ENCODE measurements at regions not wholly inside any gene's neighbourhood (a gene's known extent, or its start where the extent isn't known, plus 50 kb on each side); places are given as distances from the start of the nearest gene placed in this dataset.

GRCh38 chr3:174716956-174717505, 142.1 kb upstream of the NAALADL2 start:
- DNase-seq = no peak
- intact Hi-C loops (cut with DNase I) = no loop called here
- no peak for ATAC-seq

GRCh38 chr3:174720717-174721116, 138.4 kb upstream of the NAALADL2 start:
- ATAC-seq (no peak), DNase-seq (no peak)
- intact Hi-C loops (cut with DNase I) = no loop called here

GRCh38 chr3:174725303-174725702, 133.8 kb upstream of the NAALADL2 start:
- intact Hi-C loops (cut with DNase I) = no loop called here
- no peak for DNase-seq
- no peak for ATAC-seq

GRCh38 chr3:174737966-174738365, 121.2 kb upstream of the NAALADL2 start:
- intact Hi-C loops (cut with DNase I) = no loop called here

GRCh38 chr3:174749143-174749542, 110.0 kb upstream of the NAALADL2 start:
- ATAC-seq (no peak), DNase-seq (no peak)
- intact Hi-C loops (cut with DNase I) = no loop called here

More at GRCh38 chr3:174737966-174738365, 121.2 kb upstream of the NAALADL2 start:
- DNase-seq (no peak), ATAC-seq (no peak)

GRCh38 chr3:174755833-174756829, 103.0 kb upstream of the NAALADL2 start:
- intact Hi-C loops (cut with DNase I) = no loop called here
- ATAC-seq (no peak), DNase-seq (no peak)

GRCh38 chr3:174758943-174759342, 100.2 kb upstream of the NAALADL2 start:
- no peak for ATAC-seq

GRCh38 chr3:174767406-174767805, 91.7 kb upstream of the NAALADL2 start:
- intact Hi-C loops (cut with DNase I) = no loop called here

More at GRCh38 chr3:174758943-174759342, 100.2 kb upstream of the NAALADL2 start:
- DNase-seq = no peak
- intact Hi-C loops (cut with DNase I) = no loop called here

GRCh38 chr3:174767853-174768382, 91.2 kb upstream of the NAALADL2 start:
- DNase-seq = no peak
- peak in 1 of 2 donors; percentile 82 for ATAC-seq
- intact Hi-C loops (cut with DNase I) = no loop called here

More at GRCh38 chr3:174767406-174767805, 91.7 kb upstream of the NAALADL2 start:
- ATAC-seq = no peak
- DNase-seq = no peak

- no peak for ATAC-seq
- intact Hi-C loops (cut with DNase I) = no loop called here
- DNase-seq = no peak
Measured at GRCh38 chr3:174769171-174769570, 90.0 kb upstream of the NAALADL2 start.

GRCh38 chr3:174775603-174776002, 83.5 kb upstream of the NAALADL2 start:
- DNase-seq (peak; percentile 47), ATAC-seq (peak; percentile 88 to 98)
- intact Hi-C loops (cut with DNase I) = no loop called here

GRCh38 chr3:174776123-174776522, 83.0 kb upstream of the NAALADL2 start:
- intact Hi-C loops (cut with DNase I) = no loop called here
- ATAC-seq (peak in 1 of 2 donors; percentile 63), DNase-seq (no peak)

GRCh38 chr3:174776636-174777035, 82.5 kb upstream of the NAALADL2 start:
- intact Hi-C loops (cut with DNase I) = no loop called here
- ATAC-seq (no peak), DNase-seq (no peak)

GRCh38 chr3:174777813-174778212, 81.3 kb upstream of the NAALADL2 start:
- intact Hi-C loops (cut with DNase I) = no loop called here
- DNase-seq = no peak
- no peak for ATAC-seq

- no peak for ATAC-seq
- intact Hi-C loops (cut with DNase I) = no loop called here
- DNase-seq = no peak
Measured at GRCh38 chr3:174783502-174783901, 75.6 kb upstream of the NAALADL2 start.

- ATAC-seq = no peak
- intact Hi-C loops (cut with DNase I) = no loop called here
- DNase-seq = no peak
Measured at GRCh38 chr3:174784206-174784934, 74.8 kb upstream of the NAALADL2 start.

GRCh38 chr3:174786825-174787224, 72.3 kb upstream of the NAALADL2 start:
- ATAC-seq (no peak), DNase-seq (no peak)
- intact Hi-C loops (cut with DNase I) = no loop called here

GRCh38 chr3:174791161-174791560, 68.0 kb upstream of the NAALADL2 start:
- intact Hi-C loops (cut with DNase I) = no loop called here
- DNase-seq (no peak), ATAC-seq (no peak)

GRCh38 chr3:174792864-174793263, 66.3 kb upstream of the NAALADL2 start:
- intact Hi-C loops (cut with DNase I) = no loop called here
- DNase-seq (no peak), ATAC-seq (no peak)

Data from left cardiac atrium (tissue), 4 donors.